Muscle of back (tissue), 3 donors: ENCODE measurements at regions not wholly inside any gene's neighbourhood (a gene's known extent, or its start where the extent isn't known, plus 50 kb on each side); places are given as distances from the start of the nearest gene placed in this dataset.
"Not testable (repeated sequence)": the region's sequence is repeated elsewhere in the genome, so short reads cannot be mapped to it uniquely, and the experiment has no call there.

Experiments
- DNase-seq, 3 donors: peaks; one replicate each; pipeline versions ENCODE4 v3.0.0 to v3.0.0-alpha.2; 2013

DNA sequence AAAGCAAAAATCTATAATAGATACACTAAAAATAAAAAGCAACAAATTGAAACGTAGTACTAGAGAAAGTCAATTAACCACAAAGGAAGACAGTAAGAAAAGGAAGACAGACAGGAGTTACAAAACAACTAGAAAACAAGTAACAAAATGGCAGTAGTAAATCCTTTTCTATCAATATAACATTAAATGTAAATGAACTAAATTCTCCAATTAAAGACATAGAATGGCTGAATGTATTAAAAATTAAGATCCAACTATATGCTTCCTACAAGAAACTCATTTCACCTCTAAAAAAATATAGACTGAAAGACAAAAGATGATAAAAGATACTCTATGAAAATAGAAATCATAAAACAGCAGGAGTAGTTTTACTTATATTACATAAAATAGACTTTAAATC is 79.1 kb downstream of the CTH start:
- DNase-seq, result no peak

DNA sequence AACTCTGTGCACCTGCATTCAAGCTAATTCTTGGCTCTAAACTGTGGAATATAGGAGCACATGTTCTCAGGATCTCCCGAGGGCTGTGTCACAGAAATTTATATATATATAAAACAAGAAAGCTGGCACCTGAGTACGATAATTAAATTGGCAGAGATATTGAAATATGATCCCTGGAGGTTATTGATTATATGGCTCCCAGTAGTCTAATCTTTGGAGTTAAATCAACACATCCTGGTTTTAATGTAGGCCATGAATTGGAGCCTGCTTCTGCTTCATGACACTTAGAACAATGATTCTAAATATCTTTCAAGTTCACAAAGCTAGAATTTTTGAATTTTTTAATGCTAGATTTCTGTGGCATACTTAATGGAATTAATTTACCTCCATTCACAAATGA is 84.3 kb downstream of the CTH start:
- DNase-seq, result no peak

DNA sequence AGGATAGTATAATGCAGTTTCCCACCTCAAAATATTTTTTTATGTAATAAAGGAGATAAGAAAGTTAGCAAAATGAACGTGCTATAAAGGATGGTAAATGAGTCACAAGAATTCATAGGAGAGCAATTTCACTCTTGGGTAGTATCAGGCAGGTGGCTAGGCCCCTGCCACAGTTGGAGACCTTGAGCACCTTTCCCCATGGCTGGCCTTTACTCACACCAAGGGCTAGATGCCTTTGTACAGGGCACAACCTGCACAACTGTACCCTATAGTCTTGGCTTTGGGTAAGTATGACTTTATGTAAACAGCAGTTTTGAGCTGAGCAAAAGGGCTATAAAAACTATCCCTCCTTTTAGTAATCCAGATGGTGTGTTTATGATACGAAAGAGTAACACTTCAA is 85.1 kb downstream of the CTH start:
- no peak for DNase-seq

DNA sequence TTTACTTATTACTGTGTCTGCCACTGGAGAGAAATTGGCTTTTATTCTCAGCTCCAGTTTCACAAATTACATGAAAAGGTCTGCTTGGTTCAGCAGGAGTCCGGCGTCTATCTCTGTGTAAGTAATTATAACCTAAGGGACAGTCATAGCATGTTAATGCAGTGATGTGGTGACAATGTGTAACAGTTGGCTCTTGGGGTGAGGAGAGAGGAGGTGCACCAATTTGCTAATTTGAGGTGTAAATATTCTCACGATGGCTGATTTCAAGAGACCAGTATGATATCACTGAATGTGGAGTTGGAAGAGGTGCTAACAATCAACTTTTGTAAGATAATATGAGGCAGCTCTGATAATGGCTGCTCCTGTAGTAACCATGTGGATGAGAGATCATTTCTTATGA is 86.1 kb downstream of the CTH start:
- DNase-seq, result no peak

DNA sequence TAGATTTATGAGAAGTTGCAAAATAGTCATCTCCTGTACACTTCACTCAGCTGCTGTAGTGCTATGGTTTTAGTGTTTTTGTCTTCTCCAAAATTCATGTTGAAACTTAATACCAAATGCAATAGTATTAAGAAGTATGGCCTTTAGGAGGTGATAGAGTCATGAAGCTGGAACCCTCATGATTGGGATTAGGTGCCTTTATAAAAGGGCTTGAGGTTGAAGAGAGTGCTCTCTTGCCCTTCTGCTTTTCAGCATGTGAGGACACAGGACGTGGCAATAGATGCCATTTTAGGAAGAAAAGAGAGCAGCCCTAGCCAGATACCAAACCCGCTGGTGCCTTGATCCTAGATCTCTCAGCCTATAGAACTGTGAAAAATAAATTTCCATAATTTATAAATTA is 87.6 kb downstream of the CTH start:
- DNase-seq, result no peak

DNA sequence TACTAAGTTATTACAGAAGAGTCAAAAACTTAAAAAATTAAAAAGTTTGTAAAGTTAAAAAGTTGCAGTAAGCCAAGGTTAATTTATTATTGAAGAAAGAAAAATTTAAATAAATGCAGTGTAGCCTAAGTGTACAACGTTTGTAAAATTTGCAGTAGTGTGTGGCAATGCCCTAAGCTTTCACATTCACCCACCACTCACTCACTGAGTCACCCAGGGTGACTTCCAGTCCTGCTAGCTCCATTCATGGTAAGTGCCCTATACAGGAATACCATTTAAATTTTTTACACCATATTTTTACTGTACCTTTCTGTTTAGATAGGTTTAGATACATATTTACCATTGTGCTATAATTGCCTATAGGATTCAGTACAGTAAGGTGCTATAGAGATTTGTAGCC is 88.6 kb downstream of the CTH start:
- no peak for DNase-seq

DNA sequence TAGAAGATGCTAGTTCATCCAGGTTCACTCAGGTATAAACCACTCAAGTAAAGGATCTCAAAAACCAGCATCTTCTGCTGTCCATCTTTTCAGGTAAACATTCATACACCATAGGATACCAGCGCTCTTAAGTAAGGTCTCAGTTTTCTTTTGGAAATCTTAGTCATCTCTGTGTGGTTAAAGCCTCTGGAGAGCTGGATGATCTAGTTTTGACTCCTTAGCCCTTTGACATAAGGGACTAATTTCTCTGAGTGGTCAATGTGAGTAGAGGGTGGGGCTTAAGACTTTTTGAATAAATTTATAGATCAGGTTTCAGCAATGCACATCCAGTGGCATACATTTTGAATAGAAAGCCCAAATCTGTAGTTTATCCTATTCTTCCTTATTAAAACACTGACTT is 92.3 kb downstream of the CTH start:
- no peak for DNase-seq

DNA sequence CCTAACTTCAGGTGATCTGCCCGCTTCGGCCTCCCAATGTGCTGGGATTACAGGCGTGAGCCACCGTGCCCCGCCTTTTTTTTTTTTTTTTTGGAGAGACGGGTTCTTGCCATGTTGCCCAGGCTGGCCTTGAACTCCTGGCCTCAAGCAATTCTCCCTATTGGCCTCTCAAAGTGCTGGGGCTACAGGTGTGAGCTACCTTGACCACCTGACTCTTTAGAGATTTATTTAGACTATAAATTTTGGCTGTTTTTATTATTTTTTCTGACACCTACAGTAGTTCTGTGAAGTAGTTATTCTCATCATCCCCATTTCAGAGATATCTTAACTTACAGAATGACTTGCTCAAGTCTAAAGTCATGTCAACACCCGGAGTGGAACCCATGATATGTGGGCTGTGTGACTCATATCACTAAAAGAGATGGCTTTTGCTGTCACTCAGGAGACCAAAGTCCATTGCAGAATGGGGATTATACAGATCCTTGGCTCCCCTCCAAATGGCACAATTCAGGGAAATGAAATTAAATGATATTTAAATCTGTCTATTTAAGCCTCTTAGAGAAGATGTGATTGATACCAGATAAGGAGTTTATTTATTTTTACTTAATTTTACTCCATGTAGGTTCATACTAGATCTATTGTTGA is 93.2 kb downstream of the CTH start:
- peak in 2 of 3 donors; percentile 11 to 43 for DNase-seq

DNA sequence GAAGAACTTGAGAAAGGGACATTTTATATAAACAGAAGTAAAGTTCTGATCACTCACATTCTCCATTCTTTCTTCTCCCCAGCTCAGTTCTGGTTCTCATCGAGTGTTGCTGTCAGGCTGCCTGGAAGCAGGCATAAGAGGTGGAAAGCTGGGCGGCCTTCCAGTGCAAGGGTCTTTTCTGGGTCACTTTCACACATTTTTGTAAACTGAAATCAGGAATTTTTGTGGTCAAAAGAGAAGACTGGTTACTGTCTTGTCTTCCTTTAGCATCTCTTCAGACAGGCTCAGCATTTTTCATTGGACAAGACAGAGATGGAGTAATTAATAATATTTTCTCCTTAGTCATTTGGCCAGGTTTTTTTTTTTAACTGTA is 93.7 kb downstream of the CTH start:
- DNase-seq, result peak; percentile 36 to 83 (median 44)

DNA sequence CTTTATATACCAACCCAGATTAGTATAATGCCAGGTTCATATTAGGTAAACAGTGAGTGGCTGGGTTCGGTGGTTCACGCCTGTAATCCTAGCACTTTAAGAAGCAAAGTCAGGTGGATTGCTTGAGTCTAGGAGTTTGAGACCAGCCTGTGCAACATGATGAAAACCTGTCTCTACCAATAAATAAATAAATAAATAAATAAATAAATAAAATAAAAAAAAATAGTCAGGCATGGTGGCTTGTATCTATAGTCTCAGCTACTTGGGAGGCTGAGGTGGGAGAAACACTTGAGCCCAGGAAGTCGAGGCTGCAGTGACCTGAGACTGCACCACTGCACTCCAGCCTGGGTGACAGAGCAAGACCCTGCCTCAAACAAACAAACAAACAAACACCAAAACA is 96.9 kb downstream of the CTH start:
- DNase-seq, result not testable (repeated sequence)

DNA sequence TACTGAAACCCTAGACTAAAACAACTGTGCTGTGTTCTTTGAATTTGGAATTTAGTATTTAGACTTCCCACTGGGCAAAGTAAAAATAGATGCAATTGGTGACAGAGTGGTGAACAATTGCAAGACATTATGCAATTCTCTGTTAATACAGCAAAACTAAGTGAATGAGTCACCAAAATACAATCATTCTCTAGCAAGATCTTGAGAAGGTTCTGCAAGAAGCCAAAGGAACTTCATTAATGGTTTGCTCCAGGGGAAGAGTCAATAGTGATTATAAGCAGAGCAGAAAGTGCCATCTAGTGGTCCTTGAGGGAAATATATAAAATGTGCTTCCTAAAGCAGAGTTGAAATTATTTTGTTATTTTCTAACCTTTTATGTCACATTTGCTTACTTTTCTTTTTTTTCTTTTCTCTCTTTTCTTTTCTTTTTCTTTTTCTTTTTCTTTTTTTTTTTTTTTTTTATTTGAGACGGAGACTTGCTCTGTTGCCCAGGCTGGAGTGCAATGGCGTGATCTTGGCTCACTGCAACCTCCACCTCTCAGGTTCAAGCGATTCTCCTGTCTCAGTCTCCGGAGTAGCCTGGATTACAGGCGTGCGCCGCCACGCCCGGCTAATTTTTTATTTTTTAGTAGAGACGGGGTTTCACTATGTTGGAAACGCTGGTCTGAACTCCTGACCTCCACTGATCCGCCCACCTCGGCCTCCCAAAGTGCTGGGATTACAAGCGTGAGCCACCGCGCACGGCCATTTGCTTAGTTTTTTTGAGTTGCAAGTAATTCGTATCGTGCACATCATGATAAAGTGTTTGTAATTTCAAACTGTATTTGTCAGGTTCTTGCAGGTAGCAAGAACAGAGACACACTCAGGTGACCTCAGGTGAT is 99.2 kb downstream of the CTH start:
- peak; percentile 63 to 83 (median 73) for DNase-seq

DNA sequence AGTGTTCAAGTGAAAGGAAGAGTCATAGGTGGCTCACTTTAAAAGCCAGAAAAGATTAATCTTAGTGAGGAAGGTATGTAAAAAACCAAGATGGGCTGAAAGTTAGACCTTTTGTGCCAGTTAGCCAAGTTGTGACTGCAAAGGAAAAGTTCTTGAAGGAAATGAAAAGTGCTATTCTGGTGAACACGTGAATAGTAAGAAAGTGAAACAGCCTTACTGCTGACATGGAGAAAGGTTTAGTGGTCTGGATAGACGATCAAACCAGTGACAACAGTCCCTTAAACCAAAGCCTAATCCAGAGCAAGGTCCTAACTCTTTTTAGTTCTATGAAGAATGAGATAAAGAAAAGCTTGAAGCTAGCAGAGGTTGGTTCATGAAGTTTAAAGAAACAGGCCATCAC is 106.4 kb downstream of the CTH start:
- DNase-seq, result no peak

DNA sequence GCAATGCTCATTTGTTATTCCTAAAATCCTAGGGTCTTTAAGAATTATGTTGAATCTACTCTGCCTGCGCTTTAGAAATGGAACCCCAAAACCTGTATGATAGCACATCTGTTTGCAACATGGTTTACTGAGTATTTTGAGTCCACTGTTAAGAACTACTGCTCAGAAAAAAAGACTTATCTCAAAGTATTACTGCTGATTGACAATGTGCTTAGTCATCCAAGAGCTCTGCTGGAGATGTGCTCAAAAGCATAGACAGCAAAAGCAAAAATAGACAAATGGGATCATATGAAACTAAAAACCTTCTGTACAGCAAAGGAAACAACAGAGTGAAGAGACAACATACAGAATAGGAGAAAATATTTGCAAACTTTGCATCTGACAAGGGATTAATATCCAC is 107.0 kb downstream of the CTH start:
- no peak for DNase-seq

DNA sequence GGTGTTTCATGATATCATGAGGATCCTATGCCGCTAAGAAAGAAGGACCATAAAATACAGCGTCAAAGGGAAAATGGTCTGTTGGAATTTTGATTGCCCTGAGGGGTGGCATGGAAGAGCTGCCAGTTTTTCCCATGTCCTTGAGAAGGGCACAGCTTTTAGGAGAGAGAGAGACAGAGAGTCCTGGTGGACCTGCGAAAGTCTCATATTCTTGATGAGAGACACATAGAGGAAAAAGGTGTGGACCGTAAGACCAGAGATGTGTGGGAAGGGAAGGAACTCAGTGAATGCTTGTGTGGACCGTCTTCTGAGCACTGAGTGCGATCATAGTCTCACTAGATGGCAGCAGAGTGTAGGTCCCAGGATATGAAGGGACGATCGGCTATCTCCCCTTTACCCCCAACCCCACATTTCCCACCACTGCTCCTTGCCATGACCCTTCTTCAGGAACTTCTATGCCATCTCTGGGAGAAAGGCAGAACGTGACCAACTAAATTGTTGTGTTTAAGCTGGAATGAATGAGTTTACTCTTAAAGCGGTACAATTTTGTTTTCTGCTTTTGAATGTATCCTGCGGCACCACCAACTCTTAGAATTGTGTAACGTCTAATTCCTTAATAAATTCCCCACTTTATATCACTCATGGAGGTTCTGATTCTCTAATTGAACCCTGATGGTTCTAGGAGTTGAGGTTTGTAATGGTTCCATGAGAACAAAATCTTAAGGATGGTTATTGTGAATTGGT is 117.7 kb downstream of the CTH start:
- DNase-seq, result peak; percentile 21 to 72 (median 34)

DNA sequence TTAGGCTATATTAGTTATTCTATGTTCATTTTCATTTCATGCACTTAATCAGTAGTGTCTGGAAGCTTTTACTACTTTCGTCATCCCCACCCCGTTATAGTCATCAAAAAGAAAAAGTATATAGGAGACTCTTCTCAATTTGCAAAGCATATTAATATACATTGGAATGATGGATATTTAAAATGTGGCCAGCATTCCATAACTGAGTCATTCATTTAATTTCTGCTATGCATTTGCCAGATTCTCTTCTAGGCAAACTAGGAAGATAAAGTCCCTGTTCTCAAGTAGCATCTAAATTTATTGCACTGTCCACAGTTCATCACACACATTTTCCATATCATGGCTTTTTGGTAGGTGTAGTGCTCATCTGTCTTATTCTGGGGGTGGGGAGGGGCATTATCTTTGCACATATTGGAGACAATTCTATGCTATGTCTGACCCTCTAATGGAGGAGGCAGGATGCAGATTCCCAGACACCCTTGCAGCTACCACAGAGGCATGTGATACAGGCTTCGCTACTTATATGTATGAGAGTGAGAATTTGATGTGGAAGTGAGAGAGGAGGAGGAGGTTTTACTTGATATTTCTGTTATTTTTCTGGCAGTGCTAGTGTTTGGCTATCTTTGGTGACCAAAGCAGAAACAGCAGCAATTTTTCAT is 125.8 kb downstream of the CTH start:
- peak in 2 of 3 donors; percentile 21 to 23 for DNase-seq

DNA sequence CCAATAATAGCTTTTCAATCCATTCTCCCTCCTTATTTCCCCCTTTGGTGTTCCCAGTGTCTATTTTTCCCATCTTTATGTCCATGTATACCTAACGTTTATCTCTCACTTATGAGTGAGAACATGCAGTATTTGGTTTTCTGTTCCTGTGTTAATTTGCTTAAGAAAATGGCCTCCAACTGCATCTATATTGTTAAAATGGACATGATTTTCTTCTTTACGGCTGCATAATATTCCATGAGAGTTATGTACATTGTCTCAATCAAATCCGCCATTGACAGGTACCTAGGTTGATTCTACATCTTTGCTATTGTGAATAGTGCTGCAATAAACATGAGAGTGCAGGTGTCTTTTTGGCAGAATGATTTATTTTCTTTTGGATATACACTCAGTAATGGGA is 126.7 kb downstream of the CTH start:
- no peak for DNase-seq

DNA sequence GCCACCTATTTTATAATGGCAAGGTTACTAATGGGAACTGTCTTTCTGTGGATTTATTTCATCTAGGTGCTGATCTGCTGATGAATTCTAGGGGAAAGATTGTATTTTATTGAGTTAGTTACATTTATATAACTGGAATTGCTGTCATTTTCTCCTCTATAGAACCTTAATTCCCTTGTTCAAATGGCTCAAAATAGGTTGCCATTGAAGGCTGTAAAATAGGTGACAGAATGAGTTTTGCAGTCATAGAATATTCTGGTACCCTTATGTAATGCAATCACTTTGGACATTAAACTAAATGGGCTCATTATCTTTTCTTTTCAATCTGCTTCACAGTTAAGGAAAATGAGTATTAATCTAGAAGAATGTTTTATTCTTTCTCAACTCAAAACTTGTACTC is 131.0 kb downstream of the CTH start:
- no peak for DNase-seq

DNA sequence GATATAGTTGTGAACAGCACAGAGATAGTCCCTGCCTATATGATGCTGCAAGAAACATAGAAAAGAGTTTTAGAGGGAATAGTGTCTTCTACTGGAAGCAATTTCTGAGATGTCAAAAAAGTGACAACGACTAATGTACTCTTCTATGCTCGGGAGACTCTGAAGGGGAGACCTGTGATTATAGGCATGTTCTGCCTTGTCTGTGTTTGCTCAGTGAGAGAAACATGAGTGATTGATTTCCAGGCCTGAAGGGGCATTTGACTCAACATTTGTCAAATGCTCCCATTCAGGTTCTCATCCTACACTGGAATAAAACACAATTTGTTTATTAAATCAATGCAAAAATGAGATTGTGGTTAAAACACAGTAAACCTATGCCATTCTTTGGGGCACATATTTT is 131.8 kb downstream of the CTH start:
- no peak for DNase-seq

DNA sequence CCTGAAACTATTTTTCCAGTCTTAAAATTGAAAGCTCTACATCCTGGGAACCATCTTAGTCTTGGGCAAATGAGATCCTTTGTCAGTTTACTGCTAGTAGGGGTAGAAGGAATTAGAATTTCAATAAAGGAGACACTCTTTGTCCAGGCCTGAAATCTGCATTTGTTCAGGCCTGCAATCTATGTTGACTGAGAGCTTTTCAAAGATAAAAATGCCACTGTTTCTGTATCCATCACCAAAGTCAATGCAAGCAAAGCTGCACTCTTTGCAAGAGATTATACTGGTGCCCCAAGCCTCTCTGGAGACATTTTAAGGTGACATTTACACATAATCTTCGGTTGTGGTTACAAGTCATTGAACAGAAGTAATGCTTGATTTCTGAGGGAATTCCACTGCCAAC is 135.7 kb downstream of the CTH start:
- no peak for DNase-seq

DNA sequence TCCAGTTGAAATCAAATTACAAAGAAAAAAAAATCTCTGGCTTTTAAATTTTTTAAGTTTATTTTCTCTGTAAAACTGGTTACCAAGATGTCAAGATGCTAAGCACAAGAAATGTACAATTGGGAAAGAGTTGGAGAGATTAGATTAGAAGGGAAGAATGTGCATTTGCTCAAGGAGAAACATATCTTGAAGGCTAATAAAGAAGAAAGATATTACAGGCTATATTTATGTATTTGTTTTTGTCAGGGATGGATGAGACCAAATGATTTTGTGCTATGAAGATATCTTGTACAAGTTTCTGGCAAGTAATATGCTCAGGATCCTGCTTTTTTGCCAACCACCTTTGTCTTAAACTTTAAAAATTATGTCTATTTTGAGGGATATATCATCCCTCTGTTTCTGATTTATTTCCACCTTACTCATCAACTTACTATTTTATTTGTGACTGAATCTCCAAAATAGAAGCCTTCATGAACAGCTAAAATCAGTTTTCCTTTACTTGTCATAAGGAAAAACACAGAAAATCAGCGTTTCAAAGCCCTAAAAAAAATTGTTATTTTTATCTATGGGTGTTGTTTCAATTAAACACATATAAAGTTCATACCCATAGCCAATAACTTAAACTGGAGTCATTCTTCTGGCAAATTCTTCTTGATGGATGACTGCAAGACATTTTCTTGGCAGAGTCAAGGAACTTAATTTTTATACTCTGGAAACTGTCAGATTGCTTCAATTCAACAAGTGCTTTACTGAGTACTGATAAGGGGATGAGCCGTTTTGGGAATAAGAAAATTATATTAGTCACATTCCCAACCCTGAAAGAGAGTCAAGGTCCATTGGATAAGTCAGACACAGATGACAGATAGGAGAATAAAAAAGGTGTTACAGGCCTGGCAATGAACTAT is 141.8 kb downstream of the CTH start:
- DNase-seq, result peak; percentile 25 to 59 (median 31)

DNA sequence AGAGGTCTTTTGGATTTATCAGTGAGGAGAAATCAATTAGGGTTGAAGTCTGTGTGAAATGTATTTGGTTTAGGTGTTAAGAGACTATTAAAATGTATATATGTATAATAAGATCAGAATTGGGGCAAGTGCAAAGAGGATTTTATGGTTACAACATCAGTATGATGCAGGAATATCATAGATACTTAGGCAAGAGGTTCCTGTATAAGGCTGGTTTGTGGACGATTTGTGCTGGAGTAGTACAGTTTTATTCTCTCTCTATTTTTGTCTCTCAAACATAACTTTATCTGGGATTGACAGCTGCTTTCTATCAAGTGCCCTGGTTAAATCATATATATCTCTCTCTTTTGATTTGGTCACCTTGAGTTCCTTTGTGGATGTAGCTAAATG is 142.5 kb downstream of the CTH start:
- DNase-seq, result peak in 1 of 3 donors; percentile 15
